HCT116 (cell line): ENCODE measurements at regions not wholly inside any gene's neighbourhood (a gene's known extent, or its start where the extent isn't known, plus 50 kb on each side); places are given as distances from the start of the nearest gene placed in this dataset.

Source experiments
- ATAC-seq: fragments of 200-7000 bp; cut with Tn5 transposase; 2 replicates; pipeline ENCODE4 v1.9.1; 2020; ENCODE audit warnings: mild to moderate bottlenecking, moderate library complexity
- BruUV-seq: library from RNA; stranded (reverse); fragments of 400-500 nt; replicated peaks from 2 replicates; lab custom pipeline; 2021; lab: Mats Ljungman, UMichigan
- CTCF ChIA-PET: fragments of 300-600 bp; sonication (Branson Sonifier 250); formaldehyde crosslinking; loops from one replicate; lab custom pipeline; 2021; ENCODE audit warnings: antibody characterized with exemption; lab: Charles Lee
- POLR2A ChIA-PET: fragments of 300-600, 350-600 bp; sonication (Branson Sonifier 250); formaldehyde crosslinking; loops from one replicate; lab custom pipeline; 2021; ENCODE audit warnings: antibody characterized with exemption; lab: Charles Lee
- RAD21 ChIA-PET, 2 experiments: fragments of 300-600 bp; sonication (Branson Sonifier 250); formaldehyde crosslinking; loops; one replicate each; lab custom pipeline; 2023; ENCODE audit warnings: low total read pairs in 2 of 2; ENCODE audit not compliant: uncharacterized antibody in 2 of 2, unreplicated experiment in 2 of 2, low non-redundant PET in 1 of 2; lab: Charles Lee
- DNase-seq: peaks from one replicate; pipeline ENCODE4 v3.0.0-alpha.2; 2010; ENCODE audit warnings: low read depth, low spot score
- H2AFZ ChIP-seq: fragments of 200-600 bp; shearing (Covaris generic), sonication (generic); 2 replicates; pipeline ENCODE4 v1.6.1; 2017; ENCODE audit warnings: low read depth, mixed run types, mixed read lengths, antibody characterized with exemption, low read length; ENCODE audit not compliant: poor library complexity, severe bottlenecking
- H3K27ac ChIP-seq: 2 replicates; pipeline ENCODE4 v1.5.1; 2012; ENCODE audit warnings: low read depth, low read length
- H3K27me3 ChIP-seq: fragments of 200-600 bp; sonication (generic); 2 replicates; pipeline ENCODE4 v1.6.1; 2016; ENCODE audit warnings: mixed run types, low read length, mixed read lengths; ENCODE audit not compliant: insufficient read depth
- H3K36me3 ChIP-seq, 2 experiments: fragments of 200-500 bp in 1 of 2; fragments of 200-600 bp in 1 of 2; sonication (Bioruptor generic) in 1 of 2; sonication (generic) in 1 of 2; 2 replicates each; pipeline versions ENCODE4 v1.5.1 to v1.6.1; 2014 to 2016; ENCODE audit warnings: low read length in 2 of 2, inconsistent platforms in 1 of 2, mixed read lengths in 1 of 2, mixed run types in 1 of 2; ENCODE audit not compliant: insufficient read depth in 2 of 2, control insufficient read depth in 1 of 2
- H3K4me1 ChIP-seq, 2 experiments: fragments of 200-600 bp in 1 of 2; sonication (generic) in 1 of 2; 2 replicates each; pipeline versions ENCODE4 v1.5.1 to v1.6.1; 2012 to 2017; ENCODE audit warnings: low read length in 2 of 2, inconsistent platforms in 1 of 2, mild to moderate bottlenecking in 1 of 2, mixed read lengths in 1 of 2, mixed run types in 1 of 2, moderate library complexity in 1 of 2; ENCODE audit not compliant: insufficient read depth in 2 of 2, control insufficient read depth in 1 of 2
- H3K4me2 ChIP-seq: fragments of 200-600 bp; sonication (generic); 2 replicates; pipeline ENCODE4 v1.6.1; 2017; ENCODE audit warnings: mixed run types, low read length, mixed read lengths
- H3K4me3 ChIP-seq, 2 experiments: fragments of 200-600 bp in 1 of 2; sonication (generic) in 1 of 2; replicated peaks in 1 of 2; 2 replicates each; pipeline ENCODE4 v1.5.1; 2011 to 2016; ENCODE audit warnings: low read length in 2 of 2, control low read depth in 1 of 2, low read depth in 1 of 2, mild to moderate bottlenecking in 1 of 2, mixed read lengths in 1 of 2, mixed run types in 1 of 2
- H3K79me2 ChIP-seq: fragments of 200-600 bp; sonication (generic); 2 replicates; pipeline ENCODE4 v1.6.1; 2017; ENCODE audit warnings: mild to moderate bottlenecking, mixed run types, low read length, moderate library complexity, mixed read lengths; ENCODE audit not compliant: insufficient read depth
- H3K9ac ChIP-seq: fragments of 200-600 bp; sonication (generic); 2 replicates; pipeline ENCODE4 v1.6.1; 2016; ENCODE audit warnings: low read length, mixed read lengths
- H3K9me2 ChIP-seq: fragments of 200-600 bp; sonication (generic), shearing (Covaris generic); 2 replicates; pipeline ENCODE4 v1.6.1; 2017; ENCODE audit warnings: mixed run types, mild to moderate bottlenecking, moderate library complexity; ENCODE audit not compliant: insufficient read depth
- H3K9me3 ChIP-seq, 2 experiments: fragments of 200-500 bp in 1 of 2; fragments of 200-600 bp in 1 of 2; sonication (Bioruptor generic) in 1 of 2; sonication (generic) in 1 of 2; 2 replicates each; pipeline ENCODE4 v1.6.1; 2014 to 2017; ENCODE audit warnings: low read length in 2 of 2, mixed read lengths in 2 of 2, inconsistent platforms in 1 of 2, low read depth in 1 of 2, mild to moderate bottlenecking in 1 of 2, mixed run types in 1 of 2, moderate library complexity in 1 of 2; ENCODE audit not compliant: control insufficient read depth in 1 of 2, insufficient read depth in 1 of 2
- H4K20me1 ChIP-seq: fragments of 200-600 bp; sonication (generic), shearing (Covaris generic); 2 replicates; pipeline ENCODE4 v1.6.1; 2017; ENCODE audit warnings: mixed run types, mild to moderate bottlenecking, moderate library complexity; ENCODE audit not compliant: insufficient read depth
- EZH2 ChIP-seq: fragments of 200-600 bp; sonication (generic); IDR thresholded peaks from 2 replicates; pipeline ENCODE4 v1.6.1; 2017; ENCODE audit warnings: antibody characterized with exemption, mixed run types
- EZH2phosphoT487 ChIP-seq: fragments of 200-600 bp; IDR thresholded peaks from 2 replicates; pipeline ENCODE4 v1.6.1; 2018; ENCODE audit warnings: antibody characterized with exemption, borderline replicate concordance
- JUND ChIP-seq: IDR thresholded peaks from 2 replicates; pipeline ENCODE4 v1.6.1; 2012
- REST ChIP-seq: IDR thresholded peaks from 2 replicates; pipeline ENCODE4 v1.6.1; 2012; ENCODE audit warnings: low read depth
- SP1 ChIP-seq: IDR thresholded peaks from 2 replicates; pipeline ENCODE4 v1.6.1; 2012; ENCODE audit warnings: low read depth
- ZNF274 ChIP-seq: fragments of 200-500 bp; sonication (Bioruptor generic); IDR thresholded peaks from 2 replicates; pipeline ENCODE4 v1.6.1; 2014; ENCODE audit warnings: mild to moderate bottlenecking, low read depth, low read length, inconsistent platforms
- intact Hi-C: fragments of 100-400 bp; cut with micrococcal nuclease; formaldehyde crosslinking; loops from 2 replicates; pipeline ENCODE4 v1.10.0; 2022

GRCh38 chr5:77144837-77145139, 57.7 kb upstream of the ZBED3 start:
- RAD21 ChIA-PET, result no interaction called here
- no peaks in the 10 kb centered on the region for H3K36me3 ChIP-seq
- no peaks in the 10 kb centered on the region for H3K79me2 ChIP-seq
- H3K27me3 ChIP-seq, result no peaks in the 10 kb centered on the region
- no peak overlapping the region for H3K4me3 ChIP-seq
- no peak for DNase-seq
- H3K4me2 ChIP-seq, result no peak overlapping the region
- no peak for ATAC-seq
- H3K9me2 ChIP-seq, result no peaks in the 10 kb centered on the region
- H2AFZ ChIP-seq, result no peak overlapping the region
- no peaks in the 10 kb centered on the region for H3K9me3 ChIP-seq
- peaks cover 0 to 7% of the 10 kb centered on the region in 2 experiments; a peak in 1 of 4 replicates for H3K4me1 ChIP-seq
- CTCF ChIA-PET, result interaction anchor here (1.1 kb wide), 1 partner anchor 348 kb away, joined by 4 read pairs; the partner anchor contains the start of gene WDR41
- TF ChIP-seq ZNF274 (no peak), EZH2 (no peak), REST (no peak), SP1 (no peak), EZH2phosphoT487 (no peak), JUND (no peak)
- TF ChIP-seq, all 23 proteins: peak for 0
- POLR2A ChIA-PET, result no interaction called here
- Histone ChIP-seq H4K20me1 (no peaks in the 10 kb centered on the region), H3K27ac (no peak overlapping the region), H3K9ac (no peak overlapping the region)
- no TSS peak for BruUV-seq
- intact Hi-C loops, result loop anchor here (1.0 to 10.0 kb wide), 4 partner anchors 95 to 348 kb away; partner anchors contain the start of gene WDR41
